ENCODE measurements at regions not wholly inside any gene's neighbourhood (a gene's known extent, or its start where the extent isn't known, plus 50 kb on each side); places are given as distances from the start of the nearest gene placed in this dataset.

DNA sequence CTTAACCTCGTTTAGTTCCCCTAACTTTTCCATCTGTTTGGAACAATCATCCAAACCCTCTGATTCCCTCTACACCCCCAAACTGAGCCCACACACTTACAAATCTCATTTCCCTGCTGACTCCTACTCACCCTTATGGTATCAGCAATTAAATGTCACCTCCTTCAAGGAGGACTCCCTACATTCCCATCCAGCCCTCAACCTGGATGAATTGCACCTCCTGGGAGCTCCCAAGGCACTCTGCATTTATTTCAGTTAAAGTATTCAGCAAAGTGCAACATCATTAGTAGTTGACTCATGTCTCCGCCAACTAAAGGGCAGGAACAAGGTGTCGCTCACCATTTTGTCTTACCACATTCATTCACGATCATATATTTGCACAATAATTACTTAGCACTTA lies 353.5 kb downstream of the TMEM114 start (continued):
- no peak for TF ChIP-seq CBX5 (IDR thresholded peaks at IDR 0.05; ENCODE audit: low read depth, low read length)

DNA sequence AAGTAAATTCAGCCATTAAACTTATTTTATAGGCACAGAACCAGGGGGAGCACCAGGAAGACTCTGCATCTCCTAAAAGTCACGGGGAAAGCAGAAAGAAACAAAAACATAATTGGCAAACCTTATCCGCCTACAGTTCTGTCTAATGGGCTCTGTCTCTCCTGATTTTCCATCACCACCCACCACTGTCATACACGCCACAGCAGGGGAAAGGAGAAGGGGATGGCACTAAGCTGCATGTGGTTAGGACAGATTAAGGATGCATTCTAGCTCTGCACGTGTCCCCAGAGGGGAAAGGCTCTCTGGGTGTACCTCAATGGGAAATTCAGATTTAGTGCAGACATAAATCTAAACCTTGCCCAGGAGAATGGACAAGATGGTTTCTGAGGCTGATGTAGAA lies 359.8 kb downstream of the TMEM114 start:
- H3K9ac ChIP-seq (replicated peaks in 1 of 4; ENCODE audit: extremely low read depth in 1 of 4, low read depth in 3 of 4, low read length in 3 of 4): no peak overlapping the region
- H4K8ac ChIP-seq (ENCODE audit: extremely low read depth, insufficient read depth, low read length): no peak overlapping the region
- no peak overlapping the region for H3K27ac ChIP-seq (ENCODE audit: low read depth, low read length)
- TF ChIP-seq CEBPB (IDR thresholded peaks at IDR 0.05; ENCODE audit: low read depth, low read length) (no peak), TAF7 (optimal IDR thresholded peaks at IDR 0.05; ENCODE audit: borderline replicate concordance, low read depth, low read length) (no peak), TBP (IDR thresholded peaks at IDR 0.05; ENCODE audit: low read depth, low read length) (no peak), BACH1 (IDR thresholded peaks at IDR 0.05; ENCODE audit: low read length) (no peak)
- H3K56ac ChIP-seq (replicated peaks; ENCODE audit: insufficient read length, low read depth, low read length): no peak overlapping the region
- H2AK5ac ChIP-seq (ENCODE audit: low read depth, low read length): no peak overlapping the region
- H3K14ac ChIP-seq (ENCODE audit: insufficient read length): no peak overlapping the region
- no peak overlapping the region for H3K18ac ChIP-seq (ENCODE audit: extremely low read depth, low read length)
- H3K36me3 ChIP-seq (ENCODE audit: control insufficient read depth in 2 of 4, insufficient read depth in 4 of 4, low read length in 3 of 4): no peaks in the 10 kb centered on the region
- ChIA-PET CTCF (ENCODE audit: partially characterized antibody) (no interaction called here), POLR2A (ENCODE audit: partially characterized antibody) (no interaction called here)
- no peak overlapping the region for H3K23ac ChIP-seq (ENCODE audit: insufficient read length)
- H3K4me1 ChIP-seq (replicated peaks in 1 of 4; ENCODE audit: control insufficient read depth in 3 of 4, insufficient read depth in 4 of 4, low read length in 3 of 4): peaks cover 4 to 7% (median 6%) of the 10 kb centered on the region in 4 experiments; a peak in 5 of 7 replicates
- H2BK5ac ChIP-seq (ENCODE audit: low read depth, low read length): no peak overlapping the region
- H4K91ac ChIP-seq (replicated peaks; ENCODE audit: insufficient read length, low read length): no peak overlapping the region
- no peaks in the 10 kb centered on the region for H3K79me1 ChIP-seq (ENCODE audit: low read depth, low read length)
- no peak overlapping the region for H2BK120ac ChIP-seq (replicated peaks; ENCODE audit: low read depth, low read length)
- H3K4me2 ChIP-seq (ENCODE audit: insufficient read depth in 1 of 2, low read depth in 2 of 2, low read length in 2 of 2): no peak overlapping the region
- no peak for DNase-seq (ENCODE audit: low read depth in 1 of 2, low spot score in 2 of 2)
- 86% methylated on average over 4 of the region's 4 CpGs; no CpG with 5 or more reads in 1 of the 2 experiments for WGBS, 2 experiments (ENCODE audit: extremely low coverage in 1 of 2, insufficient coverage in 1 of 2, insufficient read length in 1 of 2, insufficient replicate concordance in 2 of 2, low coverage in 1 of 2, low lambda C conversion rate in 2 of 2, missing lambda C conversion rate in 1 of 2)
- no peaks in the 10 kb centered on the region for H3K27me3 ChIP-seq (replicated peaks in 1 of 4; ENCODE audit: control insufficient read depth in 3 of 4, extremely low read depth in 1 of 4, insufficient read depth in 3 of 4, low read length in 3 of 4)
- H3K79me2 ChIP-seq (ENCODE audit: control insufficient read depth in 1 of 2, insufficient read depth in 2 of 2, low read length in 2 of 2): no peaks in the 10 kb centered on the region
- H3K23me2 ChIP-seq (ENCODE audit: low read depth, low read length): no peaks in the 10 kb centered on the region; the same call in 1 of the 2 replicates
- no peaks in the 10 kb centered on the region for H3K9me3 ChIP-seq (ENCODE audit: insufficient read depth in 2 of 2, low read depth in 1 of 2, low read length in 1 of 2)
- no peak overlapping the region for H3K4ac ChIP-seq (replicated peaks; ENCODE audit: insufficient read length, low read depth, low read length)
- no peak overlapping the region for H2AFZ ChIP-seq (ENCODE audit: low read length)
- H2BK20ac ChIP-seq (ENCODE audit: low read length): no peak overlapping the region
- H4K20me1 ChIP-seq (replicated peaks in 1 of 2; ENCODE audit: control insufficient read depth in 1 of 2, insufficient read depth in 2 of 2, low read length in 2 of 2): no peaks in the 10 kb centered on the region
- no peak overlapping the region for H2BK12ac ChIP-seq (ENCODE audit: low read depth, low read length)
- no peak for FAIRE-seq
- H4K5ac ChIP-seq (ENCODE audit: insufficient read length, low read depth, low read length): no peak overlapping the region
- H3K4me3 ChIP-seq (ENCODE audit: extremely low read depth in 1 of 4, insufficient read depth in 2 of 4, low read depth in 3 of 4, low read length in 4 of 4): no peak overlapping the region
- H2BK15ac ChIP-seq (ENCODE audit: low read length): peak overlapping the region; percentile 93
